Endothelial cell of umbilical vein (primary cell): ENCODE measurements at regions not wholly inside any gene's neighbourhood (a gene's known extent, or its start where the extent isn't known, plus 50 kb on each side); places are given as distances from the start of the nearest gene placed in this dataset.

Source experiments
- BruUV-seq: library from RNA; stranded (reverse); fragments of 400-500 nt; replicated peaks from 2 replicates; lab custom pipeline; 2021; lab: Mats Ljungman, UMichigan
- CTCF ChIA-PET: fragments of 300-600, 350-600 bp; sonication (Branson Sonifier 250); formaldehyde crosslinking; loops from one replicate; lab custom pipeline; 2021; ENCODE audit warnings: antibody characterized with exemption, inconsistent platforms; lab: Charles Lee
- POLR2A ChIA-PET: fragments of 300-600, 350-600 bp; sonication (Branson Sonifier 250); formaldehyde crosslinking; loops from one replicate; lab custom pipeline; 2021; ENCODE audit warnings: antibody characterized with exemption, inconsistent platforms; lab: Charles Lee
- DNase-seq: peaks from one replicate; pipeline ENCODE4 v3.0.0-alpha.2; 2011; ENCODE audit warnings: low read depth, low spot score
- FAIRE-seq: peaks from 2 replicates; lab custom pipeline; 2011; peaks lifted over from hg19 to GRCh38; lab: Jason Lieb, UNC
- H2AFZ ChIP-seq: 2 replicates; pipeline ENCODE4 v1.6.0; 2012; ENCODE audit warnings: low read depth, low read length, control low read depth, inconsistent platforms
- H3K27ac ChIP-seq: 2 replicates; pipeline ENCODE4 v1.5.1; 2011; ENCODE audit warnings: low read depth, mild to moderate bottlenecking, control low read depth, low read length, moderate library complexity; ENCODE audit not compliant: insufficient read depth
- H3K27me3 ChIP-seq, 2 experiments: 2 replicates each; pipeline versions ENCODE4 v1.6.0 to v1.6.1; 2011; ENCODE audit warnings: low read length in 2 of 2, mixed read lengths in 1 of 2; ENCODE audit not compliant: control insufficient read depth in 2 of 2, insufficient read depth in 2 of 2
- H3K36me3 ChIP-seq, 2 experiments: 2 replicates in 1 of 2; 3 replicates in 1 of 2; pipeline ENCODE4 v1.5.1; 2011; ENCODE audit warnings: low read length in 2 of 2, mild to moderate bottlenecking in 1 of 2, moderate library complexity in 1 of 2; ENCODE audit not compliant: control insufficient read depth in 2 of 2, insufficient read depth in 2 of 2; ENCODE audit errors: extremely low read depth in 1 of 2
- H3K4me1 ChIP-seq: 3 replicates; pipeline ENCODE4 v1.5.1; 2011; ENCODE audit warnings: mild to moderate bottlenecking, low read length; ENCODE audit not compliant: control insufficient read depth, insufficient read depth; ENCODE audit errors: extremely low read depth
- H3K4me2 ChIP-seq: 2 replicates; pipeline ENCODE4 v1.6.1; 2011; ENCODE audit warnings: low read length, control low read depth, mixed read lengths; ENCODE audit not compliant: insufficient read depth
- H3K4me3 ChIP-seq, 3 experiments: fragments of 200-600 bp in 1 of 3; sonication (generic), shearing (Covaris generic) in 1 of 3; replicated peaks in 1 of 3; 2 replicates each; pipeline ENCODE4 v1.5.1; 2011 to 2016; ENCODE audit warnings: control low read depth in 3 of 3, low read length in 3 of 3, mild to moderate bottlenecking in 2 of 3, inconsistent platforms in 1 of 3, low read depth in 1 of 3, moderate library complexity in 1 of 3; ENCODE audit not compliant: insufficient read depth in 1 of 3
- H3K79me2 ChIP-seq: 2 replicates; pipeline ENCODE4 v1.6.0; 2012; ENCODE audit warnings: low read length, inconsistent platforms; ENCODE audit not compliant: control insufficient read depth, insufficient read depth
- H3K9ac ChIP-seq: replicated peaks from 2 replicates; pipeline ENCODE3; 2011; ENCODE audit warnings: low read length, control low read depth; ENCODE audit not compliant: insufficient read depth; ENCODE audit errors: extremely low read depth
- H3K9me1 ChIP-seq: replicated peaks from 3 replicates; pipeline ENCODE4 v1.6.0; 2011; ENCODE audit warnings: mild to moderate bottlenecking, low read length; ENCODE audit not compliant: control insufficient read depth, insufficient read depth; ENCODE audit errors: extremely low read depth
- H3K9me3 ChIP-seq: replicated peaks from 2 replicates; pipeline ENCODE4 v1.5.1; 2012; ENCODE audit warnings: low read length, inconsistent platforms; ENCODE audit not compliant: control insufficient read depth, insufficient read depth
- H4K20me1 ChIP-seq: replicated peaks from 2 replicates; pipeline ENCODE3; 2011; ENCODE audit warnings: mild to moderate bottlenecking, low read length; ENCODE audit not compliant: control insufficient read depth, insufficient read depth; ENCODE audit errors: extremely low read depth
- EZH2 ChIP-seq: IDR thresholded peaks from 2 replicates; pipeline ENCODE4 v1.6.1; 2012; ENCODE audit warnings: borderline replicate concordance, low read depth, mild to moderate bottlenecking, moderate library complexity, low read length, inconsistent platforms; ENCODE audit not compliant: severe bottlenecking
- FOS ChIP-seq: IDR thresholded peaks from 2 replicates; pipeline ENCODE4 v1.6.1; 2011; ENCODE audit warnings: mild to moderate bottlenecking, low read length, moderate library complexity, borderline replicate concordance; ENCODE audit not compliant: insufficient read depth
- GATA2 ChIP-seq: IDR thresholded peaks from 2 replicates; pipeline ENCODE4 v1.7.0; 2011; ENCODE audit warnings: low read depth, mild to moderate bottlenecking, moderate library complexity, mixed read lengths, low read length; ENCODE audit not compliant: insufficient read length, insufficient read depth
- JUN ChIP-seq: IDR thresholded peaks from 2 replicates; pipeline ENCODE4 v1.6.1; 2011; ENCODE audit warnings: borderline replicate concordance, low read depth; ENCODE audit not compliant: insufficient read length, insufficient read depth
- MYC ChIP-seq: IDR thresholded peaks from one replicate; pipeline ENCODE4 v1.6.1; 2011; ENCODE audit warnings: mild to moderate bottlenecking, low read depth, low read length
- POLR2A ChIP-seq: IDR thresholded peaks from 2 replicates; pipeline ENCODE4 v1.6.1; 2012; ENCODE audit warnings: low read depth, mild to moderate bottlenecking, control low read depth, low read length
- POLR2AphosphoS5 ChIP-seq: IDR thresholded peaks from 2 replicates; pipeline ENCODE4 v1.6.1; 2012; ENCODE audit warnings: low read depth, mild to moderate bottlenecking, control low read depth, low read length, moderate library complexity; ENCODE audit not compliant: insufficient read depth
- dilution Hi-C: fragments of 300-500 bp; cut with MboI; formaldehyde crosslinking; loops from one replicate; pipeline ENCODE4 v1.15.0; 2019; ENCODE audit warnings: low sequenced_read_pairs; ENCODE audit not compliant: extremely low pct_ligation_motif_present
- intact Hi-C: fragments of 100-400 bp; cut with micrococcal nuclease; formaldehyde crosslinking; loops from one replicate; pipeline ENCODE4 v1.10.0; 2022

DNA sequence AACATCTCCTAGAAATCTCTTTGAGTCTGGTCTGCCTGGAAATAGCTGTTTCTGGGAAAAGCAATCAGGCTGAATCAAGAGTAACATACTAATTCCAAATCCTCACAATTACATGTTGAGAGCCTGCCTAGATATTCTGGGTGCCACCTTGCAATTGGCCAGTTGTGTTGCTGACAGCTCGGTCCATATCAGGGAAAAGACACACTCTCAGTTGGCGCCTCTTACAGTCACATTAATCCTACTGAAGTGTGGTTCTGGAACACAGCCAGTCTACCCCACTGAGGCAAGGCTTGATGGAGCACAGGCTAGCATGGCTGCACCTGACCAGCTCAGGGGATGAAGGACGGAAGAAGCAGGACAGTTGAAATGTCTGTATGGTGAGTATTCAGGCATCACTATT lies 121.4 kb upstream of the TAB2 start:
- no peaks in the 10 kb centered on the region for H3K79me2 ChIP-seq
- TF ChIP-seq MYC (no peak), JUN (no peak), FOS (no peak)
- H3K9me3 ChIP-seq, result no peaks in the 10 kb centered on the region
- no peaks in the 10 kb centered on the region for H3K9me1 ChIP-seq
- no peaks in the 10 kb centered on the region for H3K4me1 ChIP-seq
- no peaks in the 10 kb centered on the region for H3K36me3 ChIP-seq
- ChIA-PET CTCF (interaction anchor here (1.2 to 2.7 kb wide), 3 partner anchors 114 to 236 kb away, joined by 3 to 10 read pairs (median 3); no protein-coding TSS in a partner anchor), POLR2A (no interaction called here)
- H4K20me1 ChIP-seq, result no peaks in the 10 kb centered on the region
- no peak overlapping the region for H3K4me2 ChIP-seq
- intact Hi-C loops (no loop called here), dilution Hi-C loops (no loop called here)
- H3K27me3 ChIP-seq, result no peaks in the 10 kb centered on the region
- H3K9ac ChIP-seq, result no peak overlapping the region
- H3K27ac ChIP-seq, result no peak overlapping the region
- DNase-seq (no peak), FAIRE-seq (no peak)
- H2AFZ ChIP-seq, result no peak overlapping the region
- BruUV-seq, result no TSS peak
- no peak overlapping the region for H3K4me3 ChIP-seq

DNA sequence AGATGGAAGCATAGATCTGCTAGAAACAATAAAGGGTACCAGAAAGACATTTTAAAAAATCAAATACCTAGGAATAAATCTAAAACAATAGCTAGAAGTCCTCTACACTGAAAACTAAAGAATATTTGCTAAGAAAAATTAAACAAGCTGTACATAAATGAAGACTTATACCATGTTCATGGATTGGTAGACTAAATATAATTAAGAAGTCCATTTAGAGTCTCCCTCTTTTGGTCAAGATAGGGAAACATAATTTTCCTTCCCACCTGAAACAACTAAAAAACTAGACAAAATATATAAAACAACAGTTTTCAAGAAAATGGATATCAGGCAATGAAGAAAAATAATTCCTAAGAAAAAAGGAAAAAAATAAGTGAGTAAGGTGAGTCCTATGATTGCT lies 120.0 kb upstream of the TAB2 start:
- no peak for FAIRE-seq
- no peak overlapping the region for H2AFZ ChIP-seq
- intact Hi-C loops, result no loop called here
- no peaks in the 10 kb centered on the region for H3K36me3 ChIP-seq
- H3K27ac ChIP-seq, result no peak overlapping the region
- ChIA-PET CTCF (interaction anchor here (1.3 kb wide), 1 partner anchor 115 kb away, joined by 3 read pairs; no protein-coding TSS in a partner anchor), POLR2A (no interaction called here)
- H3K27me3 ChIP-seq, result no peaks in the 10 kb centered on the region
- no TSS peak for BruUV-seq
- TF ChIP-seq EZH2 (no peak), JUN (no peak), MYC (no peak), POLR2AphosphoS5 (no peak), GATA2 (no peak), FOS (no peak), POLR2A (no peak)
- no peak overlapping the region for H3K9ac ChIP-seq
- dilution Hi-C loops, result no loop called here
- no peak for DNase-seq
- H4K20me1 ChIP-seq, result no peaks in the 10 kb centered on the region
- no peaks in the 10 kb centered on the region for H3K9me1 ChIP-seq
- no peak overlapping the region for H3K4me3 ChIP-seq
- no peaks in the 10 kb centered on the region for H3K9me3 ChIP-seq
- H3K4me2 ChIP-seq, result no peak overlapping the region
- H3K79me2 ChIP-seq, result no peaks in the 10 kb centered on the region
- H3K4me1 ChIP-seq, result no peaks in the 10 kb centered on the region
